Kidney epithelial cell (primary cell): ENCODE measurements at regions not wholly inside any gene's neighbourhood (a gene's known extent, or its start where the extent isn't known, plus 50 kb on each side); places are given as distances from the start of the nearest gene placed in this dataset.
"Not testable (repeated sequence)": the region's sequence is repeated elsewhere in the genome, so short reads cannot be mapped to it uniquely, and the experiment has no call there.

Experiments used
- DNase-seq: peaks from one replicate; pipeline ENCODE4 v3.0.0-alpha.2; 2010; ENCODE audit warnings: low read depth
- H3K27me3 ChIP-seq: 2 replicates; pipeline ENCODE4 v1.6.0; 2011; ENCODE audit warnings: low read length; ENCODE audit not compliant: control insufficient read depth, insufficient read depth
- H3K36me3 ChIP-seq: 2 replicates; pipeline ENCODE4 v1.5.1; 2011; ENCODE audit warnings: low read length; ENCODE audit not compliant: control insufficient read depth, insufficient read depth
- H3K4me3 ChIP-seq: 2 replicates; pipeline ENCODE4 v1.5.1; 2011; ENCODE audit warnings: low read depth, mild to moderate bottlenecking, control low read depth, low read length
- CTCF ChIP-seq: IDR thresholded peaks from 2 replicates; pipeline ENCODE4 v1.5.1; 2011; ENCODE audit warnings: mild to moderate bottlenecking, moderate library complexity, low read length, control low read depth, inconsistent platforms; ENCODE audit not compliant: insufficient read depth, poor library complexity, severe bottlenecking

GRCh38 chr2:118372886-118373830, 284.9 kb downstream of the INSIG2 start:
- H3K27me3 ChIP-seq, result peaks cover 3% of the 10 kb centered on the region
- no peak for DNase-seq
- no peak overlapping the region for H3K4me3 ChIP-seq
- H3K36me3 ChIP-seq, result no peaks in the 10 kb centered on the region
- no peak for TF ChIP-seq CTCF

DNA sequence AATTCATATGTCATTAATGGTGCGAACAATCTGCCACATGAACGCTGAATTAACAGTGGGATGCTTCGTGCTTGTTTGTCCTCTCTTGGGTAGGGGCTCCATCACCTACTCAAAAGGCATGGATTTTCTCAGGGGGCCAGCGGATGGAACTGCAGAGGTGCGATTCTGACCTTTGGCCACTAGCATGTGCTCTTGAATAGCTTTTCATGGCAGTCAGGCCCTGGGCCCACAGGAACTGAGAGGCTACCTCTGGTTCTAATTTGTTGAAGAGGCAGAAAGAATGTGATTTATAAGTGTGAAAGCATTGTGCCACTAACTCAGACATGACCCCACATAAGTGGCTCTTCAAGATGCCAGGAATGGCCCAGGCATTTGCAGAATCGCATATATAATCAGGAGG, 283.2 kb downstream of the INSIG2 start:
- no peaks in the 10 kb centered on the region for H3K36me3 ChIP-seq
- no peak overlapping the region for H3K4me3 ChIP-seq
- no peak for DNase-seq
- peaks cover 3% of the 10 kb centered on the region for H3K27me3 ChIP-seq
- TF ChIP-seq CTCF, result peak; percentile 77

GRCh38 chr2:118369521-118369920, 281.2 kb downstream of the INSIG2 start:
- not testable (repeated sequence) for DNase-seq, H3K27me3 ChIP-seq, H3K36me3 ChIP-seq, H3K4me3 ChIP-seq

DNA sequence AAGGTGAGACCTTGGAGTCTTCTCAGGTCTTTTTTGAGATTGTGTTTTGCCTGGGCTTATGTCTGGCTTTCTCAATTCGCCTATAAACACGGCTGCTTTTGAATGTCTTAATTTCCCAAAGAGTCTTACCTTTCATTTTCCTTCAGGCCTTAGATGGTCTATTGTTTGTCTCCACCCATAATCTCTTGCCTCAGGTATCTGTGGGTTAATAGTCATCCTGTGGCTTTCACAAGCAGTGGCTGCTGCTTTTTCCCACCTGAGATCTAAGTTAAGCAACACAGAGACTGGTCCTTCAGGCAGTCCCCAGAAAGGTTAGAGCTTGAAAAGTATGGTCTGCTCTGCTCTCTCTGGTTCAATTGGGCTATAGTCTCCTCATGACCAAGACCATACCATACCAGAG, 275.3 kb downstream of the INSIG2 start:
- TF ChIP-seq CTCF, result no peak
- H3K4me3 ChIP-seq, result no peak overlapping the region
- no peaks in the 10 kb centered on the region for H3K27me3 ChIP-seq
- DNase-seq, result no peak
- H3K36me3 ChIP-seq, result no peaks in the 10 kb centered on the region

GRCh38 chr2:118356051-118356450, 267.8 kb downstream of the INSIG2 start:
- DNase-seq, result no peak
- Histone ChIP-seq H3K4me3 (no peak overlapping the region), H3K27me3 (no peaks in the 10 kb centered on the region), H3K36me3 (no peaks in the 10 kb centered on the region)
- no peak for TF ChIP-seq CTCF

GRCh38 chr2:118351796-118352195, 263.5 kb downstream of the INSIG2 start:
- no peak for DNase-seq
- no peak for TF ChIP-seq CTCF
- Histone ChIP-seq H3K36me3 (no peaks in the 10 kb centered on the region), H3K4me3 (no peak overlapping the region), H3K27me3 (no peaks in the 10 kb centered on the region)
